Trophoblast cell (in vitro differentiated cells and primary cell): ENCODE measurements at regions not wholly inside any gene's neighbourhood (a gene's known extent, or its start where the extent isn't known, plus 50 kb on each side); places are given as distances from the start of the nearest gene placed in this dataset.
A peak's percentile ranks its signal among the peaks of the same experiment; 100 is the strongest.

Experiments used
- DNase-seq, 2 donors: peaks; one replicate each; pipeline ENCODE4 v3.0.0-alpha.2; 2016
- H2AFZ ChIP-seq: 2 replicates; pipeline ENCODE4 v1.6.1; 2013; ENCODE audit warnings: low read length, moderate library complexity, mild to moderate bottlenecking; ENCODE audit not compliant: insufficient read depth, poor library complexity
- H2AK5ac ChIP-seq: 2 replicates; pipeline ENCODE4 v1.6.1; 2013; ENCODE audit warnings: mild to moderate bottlenecking, low read length
- H2BK120ac ChIP-seq: 2 replicates; pipeline ENCODE4 v1.6.1; 2013; ENCODE audit warnings: low read length, mild to moderate bottlenecking, moderate library complexity; ENCODE audit not compliant: insufficient read depth, poor library complexity
- H2BK12ac ChIP-seq: 2 replicates; pipeline ENCODE4 v1.6.1; 2013; ENCODE audit warnings: mild to moderate bottlenecking, low read length, moderate library complexity
- H2BK5ac ChIP-seq: 2 replicates; pipeline ENCODE4 v1.6.1; 2013; ENCODE audit warnings: low read length, low read depth, moderate library complexity, mild to moderate bottlenecking; ENCODE audit not compliant: poor library complexity
- H3K14ac ChIP-seq: 2 replicates; pipeline ENCODE4 v1.6.1; 2013; ENCODE audit warnings: mild to moderate bottlenecking, low read length
- H3K18ac ChIP-seq: 2 replicates; pipeline ENCODE4 v1.6.1; 2013; ENCODE audit warnings: mild to moderate bottlenecking, low read length
- H3K23ac ChIP-seq: 2 replicates; pipeline ENCODE4 v1.6.1; 2013; ENCODE audit warnings: low read length
- H3K27ac ChIP-seq: 2 replicates; pipeline ENCODE4 v1.5.1; 2013; ENCODE audit warnings: low read depth, mild to moderate bottlenecking, inconsistent platforms, low read length, moderate library complexity
- H3K27me3 ChIP-seq: 2 replicates; pipeline ENCODE4 v1.6.1; 2013; ENCODE audit warnings: inconsistent platforms, mild to moderate bottlenecking, low read length, moderate library complexity; ENCODE audit not compliant: insufficient read depth
- H3K36me3 ChIP-seq, 2 experiments: 1 replicate in 1 of 2; 2 replicates in 1 of 2; pipeline ENCODE4 v1.6.1; 2013; ENCODE audit warnings: low read length in 2 of 2, mild to moderate bottlenecking in 2 of 2, moderate library complexity in 1 of 2; ENCODE audit not compliant: insufficient read depth in 2 of 2, control insufficient read depth in 1 of 2
- H3K4ac ChIP-seq: 2 replicates; pipeline ENCODE4 v1.6.1; 2013; ENCODE audit warnings: low read depth, mild to moderate bottlenecking, low read length, moderate library complexity
- H3K4me1 ChIP-seq, 2 experiments: 1 replicate in 1 of 2; 2 replicates in 1 of 2; pipeline ENCODE4 v1.6.1; 2013; ENCODE audit warnings: low read length in 2 of 2, mild to moderate bottlenecking in 2 of 2, moderate library complexity in 1 of 2; ENCODE audit not compliant: insufficient read depth in 2 of 2, control insufficient read depth in 1 of 2
- H3K4me2 ChIP-seq: 2 replicates; pipeline ENCODE4 v1.6.1; 2013; ENCODE audit warnings: inconsistent platforms, mild to moderate bottlenecking, low read length, moderate library complexity
- H3K4me3 ChIP-seq: 2 replicates; pipeline ENCODE4 v1.5.1; 2013; ENCODE audit warnings: mild to moderate bottlenecking, low read depth, low read length, inconsistent platforms
- H3K79me1 ChIP-seq: one replicate; pipeline ENCODE4 v1.6.1; 2013; ENCODE audit warnings: low read length
- H3K79me2 ChIP-seq: 2 replicates; pipeline ENCODE4 v1.6.1; 2013; ENCODE audit warnings: low read length, mild to moderate bottlenecking; ENCODE audit not compliant: control insufficient read depth, insufficient read depth, poor library complexity
- H3K9ac ChIP-seq: 2 replicates; pipeline ENCODE4 v1.6.1; 2013; ENCODE audit warnings: mild to moderate bottlenecking, low read length
- H3K9me3 ChIP-seq: 2 replicates; pipeline ENCODE4 v1.6.1; 2013; ENCODE audit warnings: low read depth, mild to moderate bottlenecking, control low read depth, inconsistent platforms, low read length; ENCODE audit not compliant: insufficient read depth
- H4K12ac ChIP-seq: 2 replicates; pipeline ENCODE4 v1.6.1; 2013; ENCODE audit warnings: low read depth, mild to moderate bottlenecking, low read length, moderate library complexity
- H4K8ac ChIP-seq: 2 replicates; pipeline ENCODE4 v1.6.1; 2013; ENCODE audit warnings: low read depth, mild to moderate bottlenecking, low read length, moderate library complexity
- H4K91ac ChIP-seq: one replicate; pipeline ENCODE4 v1.6.1; 2013; ENCODE audit warnings: low read depth, mild to moderate bottlenecking, low read length, moderate library complexity
- WGBS: extraction: QIAGEN DNeasy Blood & Tissue Kit; methylation state at CpG from one replicate; pipeline ENCODE4 v1.1.7; 2013; ENCODE audit warnings: missing lambda C conversion rate; ENCODE audit not compliant: insufficient read length, insufficient coverage; ENCODE audit errors: extremely low coverage; 5-methylcytosine and 5-hydroxymethylcytosine counted together

- no peak for DNase-seq
- H2BK5ac ChIP-seq: no peak overlapping the region
- H3K23ac ChIP-seq: no peak overlapping the region
- no peak overlapping the region for H4K12ac ChIP-seq
- no CpG with 5 or more reads among the region's 22 CpGs for WGBS
- no peaks in the 10 kb centered on the region for H3K36me3 ChIP-seq
- no peak overlapping the region for H4K91ac ChIP-seq
- no peaks in the 10 kb centered on the region for H3K27me3 ChIP-seq
- H3K4ac ChIP-seq: no peak overlapping the region
- H2BK12ac ChIP-seq: no peak overlapping the region
- H3K4me1 ChIP-seq: peaks cover 4 to 13% of the 10 kb centered on the region in 2 experiments
- no peak overlapping the region for H3K4me2 ChIP-seq
- H3K9me3 ChIP-seq: peaks cover 7% of the 10 kb centered on the region
- H3K79me1 ChIP-seq: peaks cover 5% of the 10 kb centered on the region
- H2BK120ac ChIP-seq: no peak overlapping the region
- H3K18ac ChIP-seq: no peak overlapping the region
- no peaks in the 10 kb centered on the region for H3K79me2 ChIP-seq
- no peak overlapping the region for H3K4me3 ChIP-seq
- no peak overlapping the region for H3K27ac ChIP-seq
- H2AK5ac ChIP-seq: no peak overlapping the region
- H3K9ac ChIP-seq: no peak overlapping the region
- no peak overlapping the region for H2AFZ ChIP-seq
- H3K14ac ChIP-seq: no peak overlapping the region
- no peak overlapping the region for H4K8ac ChIP-seq
Observed at GRCh38 chr16:88297178-88297720, 85.5 kb upstream of the ZNF469 start.

- H3K9me3 ChIP-seq: peaks cover 7% of the 10 kb centered on the region
- no peaks in the 10 kb centered on the region for H3K27me3 ChIP-seq
- no peak overlapping the region for H2AK5ac ChIP-seq
- DNase-seq: no peak
- no peak overlapping the region for H2AFZ ChIP-seq
- no peak overlapping the region for H4K12ac ChIP-seq
- H3K14ac ChIP-seq: no peak overlapping the region
- no peak overlapping the region for H3K4me3 ChIP-seq
- H3K4me2 ChIP-seq: no peak overlapping the region
- no peak overlapping the region for H3K4ac ChIP-seq
- no peaks in the 10 kb centered on the region for H3K79me2 ChIP-seq
- no peak overlapping the region for H3K27ac ChIP-seq
- no CpG with 5 or more reads among the region's 16 CpGs for WGBS
- no peak overlapping the region for H4K8ac ChIP-seq
- peak overlapping the region; percentile 22 for H2BK12ac ChIP-seq
- peak overlapping the region; percentile 13 for H2BK120ac ChIP-seq
- H3K36me3 ChIP-seq: no peaks in the 10 kb centered on the region
- H2BK5ac ChIP-seq: no peak overlapping the region
- peaks cover 4 to 14% of the 10 kb centered on the region in 2 experiments for H3K4me1 ChIP-seq
- peaks cover 5% of the 10 kb centered on the region for H3K79me1 ChIP-seq
- H3K18ac ChIP-seq: no peak overlapping the region
- H3K9ac ChIP-seq: no peak overlapping the region
- no peak overlapping the region for H3K23ac ChIP-seq
- no peak overlapping the region for H4K91ac ChIP-seq
Observed at GRCh38 chr16:88298181-88298832, 84.5 kb upstream of the ZNF469 start.

- no peak overlapping the region for H3K4me2 ChIP-seq
- no peak overlapping the region for H2BK120ac ChIP-seq
- no peak overlapping the region for H2AFZ ChIP-seq
- peak overlapping the region; percentile 19 for H2BK12ac ChIP-seq
- H4K12ac ChIP-seq: no peak overlapping the region
- no peak overlapping the region for H2AK5ac ChIP-seq
- H3K27me3 ChIP-seq: no peaks in the 10 kb centered on the region
- H3K9me3 ChIP-seq: peaks cover 7% of the 10 kb centered on the region
- peak overlapping the region; percentile 45 for H4K91ac ChIP-seq
- no peak overlapping the region for H4K8ac ChIP-seq
- DNase-seq: no peak
- H3K79me1 ChIP-seq: peaks cover 9% of the 10 kb centered on the region
- H3K14ac ChIP-seq: no peak overlapping the region
- H3K36me3 ChIP-seq: no peaks in the 10 kb centered on the region
- no peak overlapping the region for H3K4me3 ChIP-seq
- no peak overlapping the region for H3K18ac ChIP-seq
- no CpG with 5 or more reads among the region's 14 CpGs for WGBS
- H3K79me2 ChIP-seq: no peaks in the 10 kb centered on the region
- peaks cover 9 to 22% of the 10 kb centered on the region in 2 experiments for H3K4me1 ChIP-seq
- no peak overlapping the region for H3K9ac ChIP-seq
- H3K27ac ChIP-seq: no peak overlapping the region
- H2BK5ac ChIP-seq: no peak overlapping the region
- H3K4ac ChIP-seq: no peak overlapping the region
- H3K23ac ChIP-seq: no peak overlapping the region
Observed at GRCh38 chr16:88298833-88299745, 83.7 kb upstream of the ZNF469 start.

- Histone ChIP-seq H2AK5ac (no peak overlapping the region), H3K9ac (no peak overlapping the region), H3K4me2 (no peak overlapping the region), H2BK5ac (no peak overlapping the region), H3K36me3 (no peaks in the 10 kb centered on the region), H4K91ac (peak overlapping the region; percentile 45), H4K12ac (no peak overlapping the region), H3K27ac (no peak overlapping the region), H3K4me1 (peaks cover 18 to 30% of the 10 kb centered on the region in 2 experiments), H3K4ac (no peak overlapping the region), H3K4me3 (no peak overlapping the region), H2AFZ (no peak overlapping the region), H3K18ac (no peak overlapping the region), H3K9me3 (peaks cover 6% of the 10 kb centered on the region), H3K79me2 (no peaks in the 10 kb centered on the region), H3K14ac (no peak overlapping the region), H3K27me3 (no peaks in the 10 kb centered on the region), H2BK12ac (peak overlapping the region; percentile 19), H3K23ac (no peak overlapping the region), H2BK120ac (no peak overlapping the region), H3K79me1 (peaks cover 11% of the 10 kb centered on the region), H4K8ac (no peak overlapping the region)
- no peak for DNase-seq
- WGBS: no CpG with 5 or more reads among the region's 19 CpGs
Observed at GRCh38 chr16:88299751-88300462, 82.9 kb upstream of the ZNF469 start.
